B cell (primary cell): ENCODE measurements at regions not wholly inside any gene's neighbourhood (a gene's known extent, or its start where the extent isn't known, plus 50 kb on each side); places are given as distances from the start of the nearest gene placed in this dataset.

Source experiments
- ATAC-seq: fragments of 200-7000 bp; cut with Tn5 transposase; one replicate; pipeline ENCODE4 v1.10.0; 2021; ENCODE audit warnings: low read depth, mild to moderate bottlenecking, moderate number of reproducible peaks, moderate library complexity
- CTCF ChIA-PET: fragments of 350-600 bp; sonication (Branson Sonifier 250); formaldehyde crosslinking; loops from one replicate; lab custom pipeline; 2021; ENCODE audit warnings: antibody characterized with exemption, inconsistent platforms; lab: Charles Lee
- POLR2A ChIA-PET: fragments of 350-600 bp; sonication (Branson Sonifier 250); formaldehyde crosslinking; loops from one replicate; lab custom pipeline; 2021; ENCODE audit warnings: antibody characterized with exemption; lab: Charles Lee
- DNase-seq: peaks from one replicate; pipeline ENCODE4 v3.0.0; 2013
- H2AFZ ChIP-seq: 2 replicates; pipeline ENCODE4 v1.6.1; 2012; ENCODE audit warnings: mild to moderate bottlenecking, low read depth, low read length; ENCODE audit not compliant: insufficient read depth, poor library complexity, severe bottlenecking
- H3K27ac ChIP-seq, 2 donors: 1 replicate in 1 of 2; 2 replicates in 1 of 2; pipeline ENCODE4 v1.5.1; 2012 to 2013; ENCODE audit warnings: low read length in 2 of 2, mild to moderate bottlenecking in 2 of 2, moderate library complexity in 1 of 2
- H3K27me3 ChIP-seq, 4 experiments: fragments of 200-600 bp in 1 of 4; sonication (generic) in 1 of 4; replicated peaks in 1 of 4; 1 replicate in 2 of 4; 2 replicates in 2 of 4; pipeline versions ENCODE4 v1.6.1 to v1.7.0; 2013 to 2016; ENCODE audit warnings: low read length in 3 of 4, mild to moderate bottlenecking in 2 of 4, mixed read lengths in 1 of 4, moderate library complexity in 1 of 4; ENCODE audit not compliant: insufficient read depth in 4 of 4, control insufficient read depth in 3 of 4; ENCODE audit errors: control extremely low read depth in 1 of 4
- H3K36me3 ChIP-seq, 2 experiments: replicated peaks in 1 of 2; 1 replicate in 1 of 2; 2 replicates in 1 of 2; pipeline versions ENCODE4 v1.6.1 to v1.7.1; 2013; ENCODE audit warnings: low read length in 1 of 2; ENCODE audit not compliant: insufficient read depth in 2 of 2, control insufficient read depth in 1 of 2; ENCODE audit errors: control extremely low read depth in 1 of 2, extremely low read depth in 1 of 2
- H3K4me1 ChIP-seq, 2 donors: fragments of 200-600 bp in 1 of 2; sonication (generic) in 1 of 2; 1 replicate in 1 of 2; 2 replicates in 1 of 2; pipeline versions ENCODE4 v1.5.1 to v1.6.1; 2013 to 2017; ENCODE audit warnings: low read length in 2 of 2; ENCODE audit not compliant: control insufficient read depth in 2 of 2, insufficient read depth in 2 of 2
- H3K4me2 ChIP-seq: replicated peaks from 2 replicates; pipeline ENCODE3; 2012; ENCODE audit warnings: mild to moderate bottlenecking, low read depth, low read length; ENCODE audit not compliant: poor library complexity, severe bottlenecking
- H3K4me3 ChIP-seq, 5 experiments: fragments of 200-600 bp in 1 of 5; sonication (generic) in 1 of 5; 1 replicate in 3 of 5; 2 replicates in 2 of 5; pipeline versions ENCODE4 v1.5.1 to v1.7.0; 2011 to 2016; ENCODE audit warnings: low read length in 4 of 5, mild to moderate bottlenecking in 4 of 5, low read depth in 2 of 5, control low read depth in 1 of 5, moderate library complexity in 1 of 5; ENCODE audit not compliant: insufficient read depth in 1 of 5; ENCODE audit errors: control extremely low read depth in 1 of 5, extremely low read depth in 1 of 5
- H3K79me2 ChIP-seq: fragments of 200-600 bp; sonication (generic); one replicate; pipeline ENCODE4 v1.6.0; 2016; ENCODE audit warnings: low read length; ENCODE audit not compliant: control insufficient read depth, insufficient read depth
- H3K9ac ChIP-seq: fragments of 200-600 bp; sonication (generic); 2 replicates; pipeline ENCODE4 v1.6.1; 2017; ENCODE audit warnings: mild to moderate bottlenecking, low read length, moderate library complexity
- H3K9me3 ChIP-seq, 3 donors: one replicate each; pipeline versions ENCODE4 v1.6.1 to v1.7.1; 2013; ENCODE audit warnings: low read length in 2 of 3; ENCODE audit not compliant: control insufficient read depth in 2 of 3, insufficient read depth in 1 of 3; ENCODE audit errors: control extremely low read depth in 1 of 3
- H4K20me1 ChIP-seq: 2 replicates; pipeline ENCODE4 v1.6.0; 2012; ENCODE audit warnings: mild to moderate bottlenecking, low read length; ENCODE audit not compliant: insufficient read depth, control insufficient read depth, poor library complexity, severe bottlenecking
- H3K27ac Mint-ChIP-seq: one replicate; pipeline ENCODE4 v1.8.0; 2021; ENCODE audit warnings: mixed read lengths
- H3K27me3 Mint-ChIP-seq: one replicate; pipeline ENCODE4 v1.8.0; 2021; ENCODE audit warnings: mixed read lengths
- H3K4me1 Mint-ChIP-seq: one replicate; pipeline ENCODE4 v1.8.0; 2021; ENCODE audit warnings: mixed read lengths
- H3K4me3 Mint-ChIP-seq: one replicate; pipeline ENCODE4 v1.8.0; 2021; ENCODE audit warnings: mixed read lengths
- H3K9me3 Mint-ChIP-seq: one replicate; pipeline ENCODE4 v1.8.0; 2022; ENCODE audit warnings: mixed read lengths; ENCODE audit not compliant: insufficient read depth
- EZH2 ChIP-seq: IDR thresholded peaks from 2 replicates; pipeline ENCODE4 v1.6.1; 2012; ENCODE audit warnings: borderline replicate concordance, low read depth, mild to moderate bottlenecking, moderate library complexity, low read length; ENCODE audit not compliant: insufficient read depth, poor library complexity, severe bottlenecking
- WGBS: methylation state at CpG from one replicate; pipeline ENCODE4 v1.1.5; 2013; ENCODE audit warnings: missing lambda C conversion rate; ENCODE audit not compliant: insufficient coverage; 5-methylcytosine and 5-hydroxymethylcytosine counted together
- intact Hi-C: fragments of 100-400 bp; cut with micrococcal nuclease; formaldehyde crosslinking; loops from one replicate; pipeline ENCODE4 v1.10.0; 2022
- TF ChIP-seq, protein P1 (sequence below): fragments of 200-600 bp; IDR thresholded peaks from one replicate; pipeline ENCODE4 v1.8.0; 2022; ENCODE audit warnings: antibody characterized with exemption, mild to moderate bottlenecking

DNA sequence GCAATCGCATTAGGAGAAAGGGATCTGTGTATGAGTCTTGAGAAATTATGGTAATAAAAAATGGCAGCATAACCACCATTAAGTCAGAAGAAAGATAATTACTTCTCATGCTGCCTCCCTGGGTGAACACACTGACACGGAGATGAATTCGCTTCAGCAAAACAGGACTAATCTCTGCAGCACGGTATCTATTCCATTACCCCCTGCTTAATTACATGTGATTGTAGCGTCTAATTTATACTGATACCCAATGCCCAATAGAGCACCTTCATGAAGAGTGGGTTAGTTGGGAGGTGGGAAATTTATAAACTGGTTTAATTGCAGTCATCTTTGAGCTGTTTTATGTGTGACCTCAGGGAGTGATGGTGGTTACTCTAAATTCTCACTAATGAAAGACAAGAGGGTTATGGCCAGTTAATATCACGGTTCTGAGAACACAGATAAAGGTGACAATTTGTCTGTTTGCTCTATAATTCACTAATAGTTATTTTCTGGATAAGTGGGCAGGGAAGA lies 476.2 kb upstream of the SULF2 start:
- ChIA-PET CTCF (no interaction called here), POLR2A (no interaction called here)
- WGBS, result 100% methylated on average over 1 of the region's 6 CpGs
- no peaks in the 10 kb centered on the region for H3K79me2 ChIP-seq
- no peak overlapping the region for H3K4me2 ChIP-seq
- intact Hi-C loops, result no loop called here
- no peaks in the 10 kb centered on the region for H3K4me1 ChIP-seq
- no peak overlapping the region for H2AFZ ChIP-seq
- no peaks in the 10 kb centered on the region for H3K36me3 ChIP-seq
- no peaks in the 10 kb centered on the region for H3K9me3 Mint-ChIP-seq
- H3K27me3 ChIP-seq, result no peaks in the 10 kb centered on the region
- DNase-seq, result no peak
- no peak for ATAC-seq
- H3K27ac ChIP-seq, result no peak overlapping the region
- H3K4me3 ChIP-seq, result no peak overlapping the region
- peaks cover 0 to 5% (median under 1%) of the 10 kb centered on the region in 3 donors for H3K9me3 ChIP-seq
- peaks cover 18% of the 10 kb centered on the region for H3K27me3 Mint-ChIP-seq
- TF ChIP-seq EZH2, result no peak
- TF ChIP-seq, protein P1, sequence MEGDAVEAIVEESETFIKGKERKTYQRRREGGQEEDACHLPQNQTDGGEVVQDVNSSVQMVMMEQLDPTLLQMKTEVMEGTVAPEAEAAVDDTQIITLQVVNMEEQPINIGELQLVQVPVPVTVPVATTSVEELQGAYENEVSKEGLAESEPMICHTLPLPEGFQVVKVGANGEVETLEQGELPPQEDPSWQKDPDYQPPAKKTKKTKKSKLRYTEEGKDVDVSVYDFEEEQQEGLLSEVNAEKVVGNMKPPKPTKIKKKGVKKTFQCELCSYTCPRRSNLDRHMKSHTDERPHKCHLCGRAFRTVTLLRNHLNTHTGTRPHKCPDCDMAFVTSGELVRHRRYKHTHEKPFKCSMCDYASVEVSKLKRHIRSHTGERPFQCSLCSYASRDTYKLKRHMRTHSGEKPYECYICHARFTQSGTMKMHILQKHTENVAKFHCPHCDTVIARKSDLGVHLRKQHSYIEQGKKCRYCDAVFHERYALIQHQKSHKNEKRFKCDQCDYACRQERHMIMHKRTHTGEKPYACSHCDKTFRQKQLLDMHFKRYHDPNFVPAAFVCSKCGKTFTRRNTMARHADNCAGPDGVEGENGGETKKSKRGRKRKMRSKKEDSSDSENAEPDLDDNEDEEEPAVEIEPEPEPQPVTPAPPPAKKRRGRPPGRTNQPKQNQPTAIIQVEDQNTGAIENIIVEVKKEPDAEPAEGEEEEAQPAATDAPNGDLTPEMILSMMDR, result no peak
- no peak overlapping the region for H3K4me3 Mint-ChIP-seq
- H3K4me1 Mint-ChIP-seq, result no peaks in the 10 kb centered on the region
- H4K20me1 ChIP-seq, result no peaks in the 10 kb centered on the region
- no peak overlapping the region for H3K27ac Mint-ChIP-seq
- no peak overlapping the region for H3K9ac ChIP-seq

DNA sequence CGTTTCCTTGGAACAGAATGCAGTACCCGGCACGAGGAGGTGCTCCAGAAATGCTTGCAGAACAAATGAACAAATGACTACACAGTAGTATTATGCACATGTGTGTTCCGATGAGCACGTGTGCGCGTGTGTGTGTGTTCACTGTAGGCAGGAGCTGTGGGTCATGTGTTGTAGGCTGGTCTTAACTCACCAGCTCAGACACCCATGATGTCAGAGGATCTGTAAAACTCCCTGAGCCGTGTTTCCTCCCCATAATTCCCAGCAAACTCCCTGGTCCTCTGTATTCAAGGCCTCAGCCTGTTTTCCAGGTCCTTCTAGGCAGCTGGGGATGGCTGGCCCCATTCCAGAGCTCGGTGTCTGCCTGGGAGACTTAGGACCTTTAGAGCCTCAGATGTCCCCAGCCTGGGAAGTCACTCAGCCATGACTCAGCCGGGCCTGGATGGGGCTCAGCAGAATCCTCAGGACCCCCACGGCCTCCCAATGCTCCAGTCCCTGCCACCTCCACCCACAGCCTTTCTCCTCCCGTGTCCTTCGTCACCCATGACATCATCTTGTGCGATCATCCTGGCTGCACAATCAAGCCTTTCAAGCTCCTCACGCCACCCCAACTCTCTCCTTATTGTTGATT lies 475.0 kb upstream of the SULF2 start:
- intact Hi-C loops, result no loop called here
- Mint-ChIP-seq H3K27ac (no peak overlapping the region), H3K4me1 (no peaks in the 10 kb centered on the region), H3K27me3 (peaks cover 24% of the 10 kb centered on the region), H3K4me3 (no peak overlapping the region), H3K9me3 (peaks cover 6% of the 10 kb centered on the region)
- Histone ChIP-seq H3K27ac (no peak overlapping the region), H3K27me3 (no peaks in the 10 kb centered on the region), H3K4me2 (no peak overlapping the region), H3K4me1 (no peaks in the 10 kb centered on the region), H2AFZ (no peak overlapping the region), H3K4me3 (no peak overlapping the region), H3K9me3 (peaks cover 4 to 6% (median 5%) of the 10 kb centered on the region in 3 donors), H4K20me1 (no peaks in the 10 kb centered on the region), H3K79me2 (no peaks in the 10 kb centered on the region), H3K36me3 (no peaks in the 10 kb centered on the region), H3K9ac (no peak overlapping the region)
- DNase-seq (no peak), ATAC-seq (no peak)
- CTCF ChIA-PET, result interaction anchor here (0.6 kb wide), 1 partner anchor 648 kb away, joined by 4 read pairs; no protein-coding TSS in a partner anchor
- POLR2A ChIA-PET, result no interaction called here
- 85% methylated on average over 11 of the region's 15 CpGs for WGBS
- TF ChIP-seq EZH2, result no peak
- TF ChIP-seq, protein P1, result no peak
